ENCODE measurements at regions not wholly inside any gene's neighbourhood (a gene's known extent, or its start where the extent isn't known, plus 50 kb on each side); places are given as distances from the start of the nearest gene placed in this dataset.

DNA sequence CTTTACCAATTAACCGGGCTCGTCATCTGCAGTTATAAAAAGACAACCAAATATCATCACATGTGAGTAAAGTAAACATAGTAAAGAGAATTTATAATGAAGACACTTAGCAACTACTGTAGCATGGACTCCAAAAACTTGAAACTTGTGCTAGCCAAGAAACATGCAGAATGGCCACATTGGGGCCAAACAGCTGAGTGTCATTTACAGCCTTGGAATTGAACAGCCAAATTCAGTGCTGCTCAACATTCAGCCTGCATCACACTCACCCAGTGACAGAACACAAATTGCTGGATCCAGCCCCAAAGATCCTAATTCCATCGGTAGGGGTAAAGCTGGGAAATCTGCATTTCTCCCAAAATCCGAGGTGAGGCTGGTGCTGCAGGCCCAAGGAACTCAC lies 224.8 kb upstream of the GYPC start:
- Histone ChIP-seq H3K36me3 (ENCODE audit: control insufficient read depth in 2 of 3, insufficient read depth in 3 of 3, low read length in 3 of 3) (no peaks in the 10 kb centered on the region), H3K9me3 (ENCODE audit: control insufficient read depth in 2 of 3, insufficient read depth in 1 of 3, low read length in 3 of 3) (no peaks in the 10 kb centered on the region), H3K4me1 (ENCODE audit: control insufficient read depth in 2 of 3, insufficient read depth in 2 of 3, low read depth in 1 of 3, low read length in 3 of 3) (no peaks in the 10 kb centered on the region), H3K4me3 (ENCODE audit: low read length in 3 of 3) (no peak overlapping the region), H3K27ac (ENCODE audit: low read depth in 2 of 2, low read length in 2 of 2) (no peak overlapping the region), H3K9ac (ENCODE audit: low read length in 3 of 3) (no peak overlapping the region), H3K27me3 (ENCODE audit: control insufficient read depth, insufficient read depth, low read length) (no peaks in the 10 kb centered on the region)
- DNase-seq (no peak), FAIRE-seq (no peak)
- intact Hi-C loops (cut with DNase I) = no loop called here
- TF ChIP-seq, protein P1, sequence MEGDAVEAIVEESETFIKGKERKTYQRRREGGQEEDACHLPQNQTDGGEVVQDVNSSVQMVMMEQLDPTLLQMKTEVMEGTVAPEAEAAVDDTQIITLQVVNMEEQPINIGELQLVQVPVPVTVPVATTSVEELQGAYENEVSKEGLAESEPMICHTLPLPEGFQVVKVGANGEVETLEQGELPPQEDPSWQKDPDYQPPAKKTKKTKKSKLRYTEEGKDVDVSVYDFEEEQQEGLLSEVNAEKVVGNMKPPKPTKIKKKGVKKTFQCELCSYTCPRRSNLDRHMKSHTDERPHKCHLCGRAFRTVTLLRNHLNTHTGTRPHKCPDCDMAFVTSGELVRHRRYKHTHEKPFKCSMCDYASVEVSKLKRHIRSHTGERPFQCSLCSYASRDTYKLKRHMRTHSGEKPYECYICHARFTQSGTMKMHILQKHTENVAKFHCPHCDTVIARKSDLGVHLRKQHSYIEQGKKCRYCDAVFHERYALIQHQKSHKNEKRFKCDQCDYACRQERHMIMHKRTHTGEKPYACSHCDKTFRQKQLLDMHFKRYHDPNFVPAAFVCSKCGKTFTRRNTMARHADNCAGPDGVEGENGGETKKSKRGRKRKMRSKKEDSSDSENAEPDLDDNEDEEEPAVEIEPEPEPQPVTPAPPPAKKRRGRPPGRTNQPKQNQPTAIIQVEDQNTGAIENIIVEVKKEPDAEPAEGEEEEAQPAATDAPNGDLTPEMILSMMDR (IDR thresholded peaks at IDR 0.05; ENCODE audit: borderline replicate concordance, extremely low read depth, insufficient read depth) = no peak

DNA sequence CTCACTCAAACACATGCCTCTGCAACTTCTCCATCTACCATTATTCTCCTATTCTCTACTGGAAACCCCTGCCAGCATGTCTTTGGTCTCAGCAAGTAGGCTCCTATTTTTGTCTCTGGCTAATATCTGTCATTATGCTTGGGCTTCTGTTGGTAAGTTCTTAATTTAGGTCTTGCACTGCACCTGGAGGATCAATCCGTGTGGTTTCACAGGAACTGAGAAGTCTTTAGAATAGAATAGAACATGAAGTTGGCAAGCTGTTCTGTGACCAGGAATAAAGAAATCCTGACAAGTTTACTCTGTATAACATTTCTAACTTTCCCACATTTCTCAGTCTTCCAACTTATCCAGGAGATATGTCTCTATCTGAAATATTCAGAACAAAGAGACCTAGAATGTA lies 219.5 kb upstream of the GYPC start:
- intact Hi-C loops (cut with DNase I) = no loop called here
- DNase-seq (no peak), FAIRE-seq (no peak)
- no peak overlapping the region for H3K9ac ChIP-seq (ENCODE audit: low read length in 3 of 3)
- H3K4me3 ChIP-seq (ENCODE audit: low read length in 3 of 3) = no peak overlapping the region
- H3K36me3 ChIP-seq (ENCODE audit: control insufficient read depth in 2 of 3, insufficient read depth in 3 of 3, low read length in 3 of 3) = no peaks in the 10 kb centered on the region
- TF ChIP-seq, protein P1 (IDR thresholded peaks at IDR 0.05; ENCODE audit: borderline replicate concordance, extremely low read depth, insufficient read depth) = no peak
- H3K27me3 ChIP-seq (ENCODE audit: control insufficient read depth, insufficient read depth, low read length) = no peaks in the 10 kb centered on the region
- H3K27ac ChIP-seq (ENCODE audit: low read depth in 2 of 2, low read length in 2 of 2) = no peak overlapping the region
- H3K4me1 ChIP-seq (ENCODE audit: control insufficient read depth in 2 of 3, insufficient read depth in 2 of 3, low read depth in 1 of 3, low read length in 3 of 3) = no peaks in the 10 kb centered on the region
- H3K9me3 ChIP-seq (ENCODE audit: control insufficient read depth in 2 of 3, insufficient read depth in 1 of 3, low read length in 3 of 3) = no peaks in the 10 kb centered on the region

DNA sequence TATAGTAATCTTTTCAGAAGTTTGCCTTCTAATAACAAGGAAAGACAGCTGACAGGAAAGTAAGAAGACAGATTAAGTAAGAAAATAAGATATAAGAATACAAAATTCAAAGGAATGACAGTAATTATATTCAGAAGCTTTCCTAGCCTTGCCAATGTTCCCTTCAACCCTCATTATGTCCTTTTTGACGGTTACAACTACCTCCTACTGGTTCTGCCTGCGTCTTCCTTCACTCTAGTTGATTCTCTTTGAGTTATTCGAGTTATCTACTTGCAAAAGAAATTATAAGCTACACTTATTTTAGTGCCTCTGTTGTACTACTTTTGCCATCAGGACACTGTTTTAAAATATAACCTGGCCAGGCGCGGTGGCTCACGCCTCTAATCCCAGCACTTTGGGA lies 218.9 kb upstream of the GYPC start:
- no peak for FAIRE-seq

DNA sequence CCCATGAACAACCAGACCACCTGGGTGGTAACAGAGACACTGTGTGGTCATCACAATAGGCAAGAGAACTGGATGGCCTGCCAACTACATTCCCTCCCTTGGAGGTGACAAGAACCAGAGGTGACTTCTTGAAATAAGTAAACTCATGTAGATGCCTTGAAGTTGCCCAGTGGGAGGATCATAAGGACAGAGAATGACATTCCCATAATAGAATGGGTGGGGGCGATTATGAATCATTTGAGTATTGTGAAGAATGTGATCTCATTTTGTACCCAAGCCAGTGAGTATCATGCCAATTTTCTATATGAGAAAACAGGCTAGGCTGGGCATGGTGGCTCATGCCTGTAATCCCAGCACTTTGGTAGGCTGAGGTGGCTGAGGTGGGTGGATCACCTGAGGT lies 211.4 kb upstream of the GYPC start:
- no peak for FAIRE-seq

More for the DNA sequence above, 218.9 kb upstream of the GYPC start:
- Histone ChIP-seq H3K27ac (ENCODE audit: low read depth in 2 of 2, low read length in 2 of 2) (no peak overlapping the region), H3K36me3 (ENCODE audit: control insufficient read depth in 2 of 3, insufficient read depth in 3 of 3, low read length in 3 of 3) (no peaks in the 10 kb centered on the region), H3K27me3 (ENCODE audit: control insufficient read depth, insufficient read depth, low read length) (no peaks in the 10 kb centered on the region), H3K4me1 (ENCODE audit: control insufficient read depth in 2 of 3, insufficient read depth in 2 of 3, low read depth in 1 of 3, low read length in 3 of 3) (no peaks in the 10 kb centered on the region), H3K9me3 (ENCODE audit: control insufficient read depth in 2 of 3, insufficient read depth in 1 of 3, low read length in 3 of 3) (no peaks in the 10 kb centered on the region), H3K4me3 (ENCODE audit: low read length in 3 of 3) (no peak overlapping the region), H3K9ac (ENCODE audit: low read length in 3 of 3) (no peak overlapping the region)
- intact Hi-C loops (cut with DNase I) = no loop called here
- TF ChIP-seq, protein P1 (IDR thresholded peaks at IDR 0.05; ENCODE audit: borderline replicate concordance, extremely low read depth, insufficient read depth) = no peak
- DNase-seq = no peak

More for the DNA sequence above, 211.4 kb upstream of the GYPC start:
- TF ChIP-seq, protein P1 (IDR thresholded peaks at IDR 0.05; ENCODE audit: borderline replicate concordance, extremely low read depth, insufficient read depth) = no peak
- DNase-seq = no peak
- Histone ChIP-seq H3K9ac (ENCODE audit: low read length in 3 of 3) (no peak overlapping the region), H3K4me1 (ENCODE audit: control insufficient read depth in 2 of 3, insufficient read depth in 2 of 3, low read depth in 1 of 3, low read length in 3 of 3) (no peaks in the 10 kb centered on the region), H3K36me3 (ENCODE audit: control insufficient read depth in 2 of 3, insufficient read depth in 3 of 3, low read length in 3 of 3) (no peaks in the 10 kb centered on the region), H3K4me3 (ENCODE audit: low read length in 3 of 3) (no peak overlapping the region), H3K27ac (ENCODE audit: low read depth in 2 of 2, low read length in 2 of 2) (no peak overlapping the region), H3K9me3 (ENCODE audit: control insufficient read depth in 2 of 3, insufficient read depth in 1 of 3, low read length in 3 of 3) (no peaks in the 10 kb centered on the region), H3K27me3 (ENCODE audit: control insufficient read depth, insufficient read depth, low read length) (no peaks in the 10 kb centered on the region)
- intact Hi-C loops (cut with DNase I) = no loop called here
